Memory B cell (primary cell): ENCODE measurements at regions not wholly inside any gene's neighbourhood (a gene's known extent, or its start where the extent isn't known, plus 50 kb on each side); places are given as distances from the start of the nearest gene placed in this dataset.

Experiments used
- ATAC-seq: fragments of 150-1000 bp; cut with Tn5 transposase; 2 replicates; pipeline ENCODE4 v1.10.0; 2021; ENCODE audit warnings: low read depth, mild to moderate bottlenecking, moderate library complexity
- DNase-seq, 2 donors: peaks; one replicate each; pipeline ENCODE4 v3.0.0; 2022; ENCODE audit warnings: low spot score in 2 of 2
- H3K27ac Mint-ChIP-seq: one replicate; pipeline ENCODE4 v1.8.0; 2022; ENCODE audit warnings: mild to moderate bottlenecking, moderate library complexity, mixed read lengths
- H3K27me3 Mint-ChIP-seq: one replicate; pipeline ENCODE4 v1.8.0; 2022; ENCODE audit warnings: mixed read lengths
- H3K36me3 Mint-ChIP-seq: one replicate; pipeline ENCODE4 v1.8.0; 2022; ENCODE audit warnings: mild to moderate bottlenecking, mixed read lengths
- H3K4me1 Mint-ChIP-seq: one replicate; pipeline ENCODE4 v1.8.0; 2022; ENCODE audit warnings: mixed read lengths
- H3K4me3 Mint-ChIP-seq: one replicate; pipeline ENCODE4 v1.8.0; 2022; ENCODE audit warnings: mild to moderate bottlenecking, moderate library complexity, mixed read lengths
- H3K9me3 Mint-ChIP-seq: one replicate; pipeline ENCODE4 v1.8.0; 2022; ENCODE audit warnings: mixed read lengths

GRCh38 chr13:50513300-50513877 lies 330.1 kb downstream of the DLEU7 start:
- ATAC-seq, result no peak
- no peak overlapping the region for H3K27ac Mint-ChIP-seq
- no peaks in the 10 kb centered on the region for H3K27me3 Mint-ChIP-seq

GRCh38 chr13:50514249-50514648 lies 329.2 kb downstream of the DLEU7 start:
- H3K9me3 Mint-ChIP-seq, result no peaks in the 10 kb centered on the region
- ATAC-seq (no peak), DNase-seq (no peak)
- H3K27ac Mint-ChIP-seq, result no peak overlapping the region
- no peaks in the 10 kb centered on the region for H3K27me3 Mint-ChIP-seq
- H3K4me1 Mint-ChIP-seq, result peaks cover 8% of the 10 kb centered on the region
- no peaks in the 10 kb centered on the region for H3K36me3 Mint-ChIP-seq
- H3K4me3 Mint-ChIP-seq, result no peak overlapping the region

More at GRCh38 chr13:50513300-50513877, 330.1 kb downstream of the DLEU7 start:
- Mint-ChIP-seq H3K4me3 (peak overlapping the region; percentile 6), H3K36me3 (no peaks in the 10 kb centered on the region), H3K9me3 (no peaks in the 10 kb centered on the region), H3K4me1 (peaks cover 6% of the 10 kb centered on the region)
- DNase-seq, result no peak

- Mint-ChIP-seq H3K27ac (no peak overlapping the region), H3K36me3 (no peaks in the 10 kb centered on the region), H3K4me1 (peaks cover 11% of the 10 kb centered on the region), H3K9me3 (no peaks in the 10 kb centered on the region), H3K4me3 (no peak overlapping the region), H3K27me3 (no peaks in the 10 kb centered on the region)
- DNase-seq (no peak), ATAC-seq (no peak)
Observed at GRCh38 chr13:50518131-50518530, 325.4 kb downstream of the DLEU7 start.

- Mint-ChIP-seq H3K27me3 (no peaks in the 10 kb centered on the region), H3K9me3 (no peaks in the 10 kb centered on the region)
- no peak for DNase-seq
Observed at GRCh38 chr13:50518781-50519201, 324.7 kb downstream of the DLEU7 start.

GRCh38 chr13:50519866-50520265 lies 323.6 kb downstream of the DLEU7 start:
- H3K27me3 Mint-ChIP-seq, result no peaks in the 10 kb centered on the region
- no peaks in the 10 kb centered on the region for H3K36me3 Mint-ChIP-seq
- H3K9me3 Mint-ChIP-seq, result no peaks in the 10 kb centered on the region
- no peak for ATAC-seq
- no peak overlapping the region for H3K4me3 Mint-ChIP-seq
- H3K27ac Mint-ChIP-seq, result no peak overlapping the region
- DNase-seq, result no peak
- H3K4me1 Mint-ChIP-seq, result peaks cover 5% of the 10 kb centered on the region

More at GRCh38 chr13:50518781-50519201, 324.7 kb downstream of the DLEU7 start:
- no peak for ATAC-seq
- Mint-ChIP-seq H3K4me3 (no peak overlapping the region), H3K36me3 (no peaks in the 10 kb centered on the region), H3K4me1 (peaks cover 8% of the 10 kb centered on the region), H3K27ac (no peak overlapping the region)

- DNase-seq (no peak), ATAC-seq (no peak)
- no peaks in the 10 kb centered on the region for H3K9me3 Mint-ChIP-seq
- H3K4me3 Mint-ChIP-seq, result no peak overlapping the region
- H3K27ac Mint-ChIP-seq, result no peak overlapping the region
- H3K4me1 Mint-ChIP-seq, result peaks cover 5% of the 10 kb centered on the region
- no peaks in the 10 kb centered on the region for H3K36me3 Mint-ChIP-seq
- H3K27me3 Mint-ChIP-seq, result no peaks in the 10 kb centered on the region
Observed at GRCh38 chr13:50521006-50521830, 322.3 kb downstream of the DLEU7 start.

GRCh38 chr13:50521831-50522149 lies 321.7 kb downstream of the DLEU7 start:
- H3K36me3 Mint-ChIP-seq, result no peaks in the 10 kb centered on the region
- H3K27me3 Mint-ChIP-seq, result no peaks in the 10 kb centered on the region
- peaks cover 8% of the 10 kb centered on the region for H3K4me1 Mint-ChIP-seq
- H3K9me3 Mint-ChIP-seq, result no peaks in the 10 kb centered on the region
- ATAC-seq, result no peak
- DNase-seq, result no peak
- no peak overlapping the region for H3K27ac Mint-ChIP-seq
- H3K4me3 Mint-ChIP-seq, result no peak overlapping the region

GRCh38 chr13:50522506-50522905 lies 321.0 kb downstream of the DLEU7 start:
- H3K9me3 Mint-ChIP-seq, result no peaks in the 10 kb centered on the region

GRCh38 chr13:50523307-50523706 lies 320.2 kb downstream of the DLEU7 start:
- Mint-ChIP-seq H3K9me3 (no peaks in the 10 kb centered on the region), H3K36me3 (no peaks in the 10 kb centered on the region), H3K27me3 (no peaks in the 10 kb centered on the region), H3K4me1 (peaks cover 23% of the 10 kb centered on the region), H3K27ac (no peak overlapping the region), H3K4me3 (no peak overlapping the region)
- no peak for DNase-seq
- no peak for ATAC-seq

More at GRCh38 chr13:50522506-50522905, 321.0 kb downstream of the DLEU7 start:
- ATAC-seq (no peak), DNase-seq (no peak)
- H3K27ac Mint-ChIP-seq, result no peak overlapping the region
- H3K4me1 Mint-ChIP-seq, result peaks cover 15% of the 10 kb centered on the region
- no peak overlapping the region for H3K4me3 Mint-ChIP-seq
- no peaks in the 10 kb centered on the region for H3K36me3 Mint-ChIP-seq
- no peaks in the 10 kb centered on the region for H3K27me3 Mint-ChIP-seq

GRCh38 chr13:50524560-50524959 lies 318.9 kb downstream of the DLEU7 start:
- H3K27ac Mint-ChIP-seq, result no peak overlapping the region
- ATAC-seq, result no peak

GRCh38 chr13:50526661-50527071 lies 316.8 kb downstream of the DLEU7 start:
- Mint-ChIP-seq H3K27me3 (no peaks in the 10 kb centered on the region), H3K36me3 (no peaks in the 10 kb centered on the region), H3K4me1 (peaks cover 22% of the 10 kb centered on the region), H3K4me3 (no peak overlapping the region), H3K9me3 (no peaks in the 10 kb centered on the region), H3K27ac (no peak overlapping the region)
- ATAC-seq, result peak; percentile 27
- DNase-seq, result no peak

More at GRCh38 chr13:50524560-50524959, 318.9 kb downstream of the DLEU7 start:
- Mint-ChIP-seq H3K36me3 (no peaks in the 10 kb centered on the region), H3K9me3 (no peaks in the 10 kb centered on the region), H3K4me3 (no peak overlapping the region), H3K27me3 (no peaks in the 10 kb centered on the region), H3K4me1 (peaks cover 21% of the 10 kb centered on the region)
- no peak for DNase-seq

GRCh38 chr13:50527188-50527587 lies 316.3 kb downstream of the DLEU7 start:
- DNase-seq (no peak), ATAC-seq (peak; percentile 59)
- Mint-ChIP-seq H3K4me1 (peaks cover 27% of the 10 kb centered on the region), H3K4me3 (no peak overlapping the region), H3K27ac (peak overlapping the region; percentile 9), H3K27me3 (no peaks in the 10 kb centered on the region), H3K36me3 (no peaks in the 10 kb centered on the region), H3K9me3 (no peaks in the 10 kb centered on the region)

- DNase-seq, result no peak
- Mint-ChIP-seq H3K4me3 (no peak overlapping the region), H3K27me3 (no peaks in the 10 kb centered on the region), H3K9me3 (no peaks in the 10 kb centered on the region), H3K36me3 (no peaks in the 10 kb centered on the region), H3K27ac (peak overlapping the region; percentile 9), H3K4me1 (peaks cover 29% of the 10 kb centered on the region)
- ATAC-seq, result no peak
Observed at GRCh38 chr13:50527612-50528509, 315.6 kb downstream of the DLEU7 start.
